ENCODE measurements at regions not wholly inside any gene's neighbourhood (a gene's known extent, or its start where the extent isn't known, plus 50 kb on each side); places are given as distances from the start of the nearest gene placed in this dataset.
A peak's percentile ranks its signal among the peaks of the same experiment; 100 is the strongest.
"Not testable (repeated sequence)": the region's sequence is repeated elsewhere in the genome, so short reads cannot be mapped to it uniquely, and the experiment has no call there.

DNA sequence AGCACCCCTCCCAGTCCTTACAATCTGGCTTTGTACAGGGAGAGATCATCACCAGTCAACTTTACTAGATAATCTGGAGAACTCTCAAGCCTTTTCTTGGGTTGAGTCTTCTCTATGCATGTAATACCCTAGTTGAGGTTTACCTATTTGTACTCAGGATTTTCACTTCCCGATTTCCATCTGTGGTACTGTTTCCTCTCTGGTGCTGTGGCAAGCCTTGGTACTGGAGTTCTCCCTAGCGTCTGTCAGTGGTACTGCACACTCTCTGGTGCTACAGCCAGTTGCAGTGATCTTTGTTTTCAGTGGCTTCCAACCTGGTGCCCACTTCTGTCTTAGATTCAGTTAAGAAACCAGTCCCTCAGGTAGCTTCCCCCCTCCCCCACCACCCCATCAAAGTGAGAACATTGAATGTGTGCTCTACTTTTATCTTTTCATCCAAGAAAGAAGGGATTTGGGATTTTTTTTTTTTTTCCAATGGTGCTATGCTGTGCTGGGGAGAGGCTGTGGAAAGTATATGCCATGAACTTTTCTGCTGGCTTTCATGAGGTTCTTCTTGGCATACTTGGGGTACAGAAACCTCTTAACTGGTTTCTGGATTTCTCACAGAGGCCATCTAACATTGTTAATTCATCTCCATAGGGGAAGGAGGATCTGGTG is 69.4 kb upstream of the EVL start:
- peak; percentile 27 for DNase-seq

DNA sequence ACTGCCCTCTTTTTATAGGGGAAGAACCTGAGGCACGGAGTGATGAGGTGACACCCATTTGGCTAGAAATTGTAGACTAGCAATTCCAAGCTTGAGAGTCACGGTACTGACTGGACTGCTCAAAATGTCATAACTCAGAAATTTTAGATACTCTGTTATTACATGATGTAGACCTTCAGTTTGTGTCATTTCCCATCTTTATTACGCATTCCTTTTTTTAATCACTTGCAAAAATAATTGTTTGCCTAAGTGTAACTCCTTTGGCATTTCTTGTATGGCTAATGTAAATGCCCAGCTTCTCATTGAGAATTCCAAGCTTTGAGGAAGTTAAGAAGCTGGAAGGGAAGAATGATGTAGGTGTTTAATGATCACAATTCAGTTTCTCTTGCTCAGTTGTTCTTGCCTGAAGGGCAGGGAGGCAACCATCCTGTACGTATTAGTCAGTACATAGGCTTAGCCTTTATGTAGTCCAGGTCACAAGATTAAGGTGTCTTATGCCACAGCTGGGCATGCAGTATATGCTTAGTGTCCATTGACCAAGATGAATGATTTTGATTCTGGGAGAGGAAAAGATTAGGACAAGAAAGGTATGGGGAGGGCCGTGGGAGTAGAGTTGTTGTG is 68.2 kb upstream of the EVL start:
- DNase-seq: no peak

DNA sequence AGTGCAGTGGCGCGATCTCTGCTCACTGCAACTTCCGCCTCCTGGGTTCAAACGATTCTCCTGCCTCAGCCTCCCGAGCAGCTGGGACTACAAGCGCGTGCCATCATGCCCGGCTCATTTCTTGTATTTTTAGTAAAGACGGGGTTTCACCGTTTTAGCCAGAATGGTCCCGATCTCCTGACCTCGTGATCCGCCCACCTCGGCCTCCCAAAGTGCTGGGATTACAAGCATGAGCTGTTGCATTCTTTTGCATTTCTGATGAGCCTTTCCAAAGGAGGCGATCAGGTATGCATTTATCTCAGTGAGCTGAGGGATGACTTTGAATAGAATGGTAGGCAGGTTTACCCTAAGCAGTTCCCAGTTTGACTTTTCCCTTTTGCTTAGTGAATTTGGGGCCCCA is 64.8 kb upstream of the EVL start:
- not testable (repeated sequence) for DNase-seq

DNA sequence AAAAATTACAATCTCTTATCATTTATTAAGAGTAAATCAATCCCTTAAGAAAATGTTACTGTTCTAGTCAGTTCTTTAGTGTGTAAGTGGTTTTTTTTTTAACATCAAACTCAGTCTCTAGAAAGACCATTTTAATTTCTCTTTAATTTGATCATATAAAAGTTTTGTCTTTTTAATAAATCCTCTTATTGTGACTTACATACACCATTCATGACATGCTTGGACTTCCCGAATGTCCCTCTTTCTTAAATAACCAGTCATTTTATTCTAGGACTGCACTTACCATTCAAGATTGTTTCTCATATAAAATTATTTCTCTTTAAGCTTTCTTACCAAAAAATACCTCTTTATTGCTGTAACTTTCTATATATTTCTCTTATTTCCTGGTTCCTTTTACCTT is 60.8 kb upstream of the EVL start:
- no peak for DNase-seq

DNA sequence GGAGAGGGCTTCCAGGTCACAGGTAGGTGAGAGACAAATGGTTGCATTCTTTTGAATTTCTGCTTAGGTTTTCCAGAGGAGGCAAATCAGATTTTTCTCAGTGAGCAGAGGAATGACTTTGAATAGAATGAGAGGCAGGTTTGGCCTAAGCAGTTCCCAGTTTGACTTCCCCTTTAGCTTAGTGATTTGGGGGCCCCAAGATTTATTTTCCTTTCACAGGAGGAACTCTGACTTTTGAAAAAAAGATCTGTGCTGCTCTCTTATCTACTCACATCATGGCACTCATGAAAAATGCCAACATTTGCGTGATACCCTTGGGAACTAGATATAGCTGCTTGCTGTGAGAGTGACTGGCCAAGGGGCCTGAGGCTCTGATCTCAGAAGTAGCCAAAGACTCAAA is 58.0 kb upstream of the EVL start:
- no peak for DNase-seq

DNA sequence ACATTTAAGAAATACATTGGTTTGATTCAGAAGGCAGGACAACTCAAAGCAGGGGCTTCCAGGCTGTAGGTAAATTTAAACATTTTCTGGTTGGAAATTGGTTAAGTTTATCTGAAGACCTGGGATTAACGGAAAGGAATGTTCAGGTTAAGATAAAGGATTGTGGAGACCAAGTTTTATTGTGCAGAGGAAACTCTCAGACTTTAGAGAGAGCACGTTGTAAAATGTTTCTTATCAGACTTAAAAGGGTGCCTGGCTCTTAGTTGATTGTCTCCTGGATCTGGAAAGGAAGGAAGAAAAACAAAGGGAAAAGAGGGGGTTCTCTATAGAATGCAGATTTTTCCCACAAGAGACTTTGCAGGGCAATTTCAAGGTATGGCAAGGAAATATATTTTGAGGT is 55.4 kb upstream of the EVL start:
- DNase-seq: not testable (repeated sequence)

DNA sequence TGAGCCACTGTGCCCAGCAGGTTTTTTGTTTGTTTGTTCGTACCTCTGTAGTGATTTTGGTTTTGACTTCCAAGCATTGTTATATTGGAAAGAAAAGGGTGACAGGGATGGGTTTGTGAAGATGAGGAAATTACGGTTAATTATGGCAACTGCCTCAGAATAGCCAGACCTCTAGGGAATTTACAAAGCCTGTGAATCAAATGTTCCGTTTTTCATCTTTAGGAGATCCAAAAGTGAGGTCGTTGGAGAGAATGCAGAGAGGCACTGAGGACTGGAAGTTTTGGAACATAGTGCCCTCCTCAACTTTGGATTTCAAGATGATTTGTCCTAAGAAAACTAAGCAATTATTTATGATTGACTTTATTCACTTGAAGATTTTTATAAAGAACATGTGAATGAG is 54.5 kb upstream of the EVL start:
- no peak for DNase-seq

DNA sequence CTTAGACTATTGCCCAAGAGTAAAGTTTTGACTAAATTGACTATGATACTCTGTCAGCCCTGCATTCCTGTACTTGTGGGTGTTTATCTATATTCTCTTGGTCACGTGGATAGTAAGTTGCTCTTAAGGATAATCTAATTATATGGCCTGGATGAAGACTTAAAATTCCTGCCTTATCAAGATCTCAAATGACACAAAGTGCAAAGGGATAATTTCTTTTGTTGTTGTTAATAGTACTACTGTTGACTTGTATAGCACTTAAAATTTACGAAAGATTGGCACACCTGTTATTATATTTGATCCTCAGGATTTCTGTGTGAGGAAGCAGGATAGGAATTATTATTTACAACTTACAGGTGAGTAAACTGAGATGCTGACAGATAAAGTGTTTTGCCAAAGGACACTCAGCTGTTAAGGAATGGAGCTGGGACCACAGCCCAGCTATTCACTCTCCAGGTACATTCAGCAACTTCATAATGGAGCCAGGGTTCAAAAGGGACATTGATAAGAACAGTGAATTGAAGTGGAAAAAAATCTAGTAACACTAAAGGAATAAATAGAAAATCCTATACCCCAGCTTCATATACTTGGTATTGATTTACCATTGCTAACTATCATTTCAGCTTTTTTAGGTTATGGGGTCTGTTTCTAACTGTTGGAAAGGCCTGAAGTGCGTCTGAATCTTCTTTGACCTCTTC is 53.4 kb upstream of the EVL start:
- DNase-seq: no peak

DNA sequence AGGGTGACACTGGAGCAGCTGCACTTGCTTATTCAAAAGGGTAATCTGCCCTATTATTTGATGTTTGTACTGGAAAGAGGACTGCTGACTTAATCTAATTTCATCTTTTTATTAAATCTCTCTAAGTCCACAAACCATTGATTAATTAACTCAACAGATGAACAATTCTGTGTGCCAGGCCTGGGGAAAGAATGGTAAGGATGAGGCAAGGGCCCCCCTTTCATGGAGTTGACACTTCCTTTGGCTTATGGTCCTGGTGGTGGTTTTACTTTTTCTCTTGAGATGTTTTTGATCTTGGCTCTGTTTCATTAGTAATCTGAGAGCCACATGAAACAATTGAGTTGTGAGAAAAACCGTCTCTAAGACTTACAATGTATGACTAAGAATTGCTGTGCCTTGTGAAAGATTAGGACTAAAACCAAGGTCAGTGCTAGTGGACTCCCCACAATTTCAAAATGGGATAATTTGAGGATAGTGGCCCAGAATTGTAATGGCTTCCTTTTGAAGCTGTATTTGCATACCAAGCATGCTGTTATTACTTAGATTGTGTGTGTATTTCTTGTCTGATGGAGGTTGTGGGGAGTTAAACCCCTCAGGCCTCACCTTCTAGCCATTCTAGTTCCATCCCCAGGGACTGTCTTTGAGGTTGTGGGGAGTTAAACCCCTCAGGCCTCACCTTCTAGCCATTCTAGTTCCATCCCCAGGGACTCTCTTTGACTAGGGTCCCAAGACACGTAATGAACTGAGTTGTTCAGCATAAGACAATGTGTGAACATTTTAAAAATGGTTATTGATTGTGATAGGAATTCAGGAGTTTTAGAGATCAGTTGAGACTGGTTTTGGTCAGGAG is 52.5 kb upstream of the EVL start:
- DNase-seq: no peak

DNA sequence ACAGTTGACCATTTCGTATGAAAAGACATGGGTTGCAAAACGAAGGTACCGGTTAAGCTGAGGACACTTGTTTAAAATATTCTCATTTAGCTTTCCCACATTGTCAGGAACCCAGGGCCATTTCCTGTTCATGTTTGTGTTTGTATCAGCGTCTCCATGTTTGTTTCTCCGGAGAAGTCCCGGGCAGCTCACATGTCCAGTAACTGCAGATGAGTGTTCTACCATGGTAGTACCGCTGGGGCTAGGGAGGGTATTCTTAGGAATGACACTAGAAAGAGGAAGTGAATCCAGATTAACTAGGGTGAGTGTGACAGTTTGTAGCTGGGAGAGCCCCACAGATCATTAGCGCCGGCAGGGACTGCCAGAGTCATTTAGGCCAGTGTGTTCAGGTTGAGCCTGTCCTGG is 50.0 kb upstream of the EVL start:
- no peak for DNase-seq
